ENCODE measurements at regions not wholly inside any gene's neighbourhood (a gene's known extent, or its start where the extent isn't known, plus 50 kb on each side); places are given as distances from the start of the nearest gene placed in this dataset.
A peak's percentile ranks its signal among the peaks of the same experiment; 100 is the strongest.
"Not testable (repeated sequence)": the region's sequence is repeated elsewhere in the genome, so short reads cannot be mapped to it uniquely, and the experiment has no call there.

DNA sequence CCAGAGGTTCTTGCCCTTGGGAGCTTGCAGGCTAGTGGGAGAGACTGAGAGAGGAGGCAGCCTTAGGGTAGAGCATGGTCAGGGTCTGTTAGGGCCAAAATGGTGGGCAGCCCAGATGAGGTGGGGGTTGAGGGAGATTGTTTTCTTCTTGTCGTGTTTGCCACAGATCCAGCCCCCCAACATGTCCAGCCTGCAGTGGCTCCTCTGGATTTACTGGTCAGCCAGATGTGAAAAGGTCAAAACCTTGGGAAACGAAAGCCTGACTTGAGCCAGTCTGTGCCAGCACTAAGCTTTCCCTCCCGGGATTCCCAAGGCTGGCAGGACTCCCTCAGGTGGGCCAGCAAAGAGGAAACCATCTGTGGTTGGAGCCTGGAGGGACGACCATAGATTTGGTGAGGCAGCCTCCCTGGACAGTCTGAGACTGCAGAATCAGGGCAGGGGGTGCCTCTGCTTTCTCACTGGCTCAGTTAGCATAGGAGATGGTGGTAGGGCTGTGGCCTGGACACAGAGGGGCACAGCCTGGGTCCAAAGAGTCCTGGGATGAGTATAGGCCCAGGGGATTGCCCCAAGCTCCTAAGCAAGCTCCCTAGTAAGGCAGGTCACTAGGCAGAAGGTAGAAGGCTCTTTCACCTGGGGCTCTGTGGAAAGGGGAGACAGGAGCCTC is 51.2 kb upstream of the PRR23C start:
- DNase-seq: no peak

DNA sequence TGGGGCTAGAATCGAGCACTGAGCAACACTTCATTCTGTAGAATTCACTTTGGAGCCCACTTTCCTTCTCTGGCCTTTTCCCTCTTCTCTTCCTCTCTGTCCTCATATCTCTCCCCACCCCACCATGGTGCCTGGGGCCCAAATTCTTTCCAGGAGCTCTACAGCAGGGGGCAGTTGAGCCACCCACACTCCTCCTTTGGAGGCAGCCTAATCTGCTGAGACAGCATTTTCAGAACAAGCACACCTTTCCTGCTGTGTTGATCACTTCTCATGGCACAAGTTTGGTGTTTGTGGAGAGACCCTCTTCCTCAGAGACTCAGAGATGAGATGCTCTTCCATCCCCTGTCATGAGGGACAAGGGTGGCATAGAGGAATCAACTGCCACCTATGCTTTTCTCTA is 52.0 kb upstream of the PRR23C start:
- DNase-seq: no peak

DNA sequence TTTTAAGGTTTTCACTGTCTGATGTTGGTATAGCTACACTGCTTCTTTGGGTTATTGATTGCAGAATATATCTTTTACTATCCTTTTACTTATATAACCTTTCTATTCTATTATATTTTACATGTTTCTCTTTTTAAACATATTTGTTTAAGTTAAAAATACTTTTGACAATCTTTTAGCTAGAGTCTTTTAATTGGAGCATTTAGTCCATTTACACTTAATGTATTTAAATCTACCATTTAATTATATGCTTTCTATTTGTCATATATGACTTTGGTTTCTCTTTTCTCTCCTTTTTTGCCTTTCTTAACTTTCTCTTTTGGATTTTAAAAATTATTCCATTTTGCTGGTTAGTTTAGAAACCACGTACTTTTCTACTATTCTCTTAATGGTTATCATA is 53.7 kb upstream of the PRR23C start:
- DNase-seq: no peak

DNA sequence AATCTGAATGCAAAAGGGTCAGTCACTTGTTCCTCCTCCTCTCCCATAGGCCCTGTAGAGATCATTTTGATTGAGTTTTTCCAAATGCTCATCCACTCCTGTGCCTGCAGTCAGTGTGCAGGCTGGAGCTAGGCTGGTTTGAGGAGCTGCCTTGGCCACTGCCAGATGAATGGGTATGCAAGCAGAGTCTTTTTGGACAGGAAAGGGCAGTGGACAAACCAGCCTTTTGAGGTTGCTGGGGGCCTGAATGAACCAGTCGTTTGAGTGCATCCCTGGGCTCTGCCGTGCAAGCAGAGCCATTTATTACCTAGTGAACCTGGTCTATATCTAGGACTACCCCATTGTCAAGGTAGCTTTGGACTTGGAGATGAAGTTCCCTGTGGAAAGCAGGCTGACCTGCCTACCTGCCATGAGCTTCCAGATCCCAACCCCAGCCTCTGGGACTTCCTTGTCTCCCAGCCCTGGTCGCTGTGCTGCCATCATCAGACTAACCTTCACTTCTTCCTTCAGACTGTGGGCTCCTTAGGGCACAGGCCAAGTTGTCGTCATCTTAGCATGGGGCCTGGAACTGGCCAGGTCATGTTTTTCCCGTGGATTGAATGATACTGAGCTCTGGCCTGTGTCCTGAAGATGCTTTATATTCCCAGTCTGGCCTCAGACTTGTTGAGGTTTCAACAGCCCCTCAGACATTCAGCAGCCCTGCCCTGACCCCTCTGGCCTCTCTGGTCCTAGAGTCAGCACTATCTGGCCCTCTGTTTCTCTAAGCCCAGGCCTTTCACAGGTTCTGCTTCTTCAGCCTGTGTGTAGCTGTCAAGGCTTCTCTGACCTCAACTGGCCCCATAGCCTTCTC is 55.5 kb upstream of the PRR23C start:
- DNase-seq: no peak

DNA sequence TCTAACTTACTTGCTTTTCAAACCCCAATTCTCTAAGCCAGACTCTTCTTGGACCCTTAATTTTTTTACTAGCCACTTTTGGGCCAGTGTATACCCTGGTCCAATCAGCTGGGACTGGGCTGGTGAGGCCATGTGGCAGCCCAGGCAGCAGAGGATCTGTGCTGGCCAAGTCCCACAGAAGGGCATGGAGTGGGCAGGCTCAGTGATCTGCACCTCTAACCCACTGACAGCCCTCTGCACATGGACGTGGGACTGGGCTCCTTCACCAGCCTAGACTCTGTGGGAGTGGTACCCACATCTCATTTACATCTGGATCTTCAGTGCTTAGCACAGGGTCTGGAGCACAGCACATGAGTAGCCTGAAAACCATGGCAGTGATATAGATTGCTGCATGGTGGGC is 56.1 kb upstream of the PRR23C start:
- no peak for DNase-seq

DNA sequence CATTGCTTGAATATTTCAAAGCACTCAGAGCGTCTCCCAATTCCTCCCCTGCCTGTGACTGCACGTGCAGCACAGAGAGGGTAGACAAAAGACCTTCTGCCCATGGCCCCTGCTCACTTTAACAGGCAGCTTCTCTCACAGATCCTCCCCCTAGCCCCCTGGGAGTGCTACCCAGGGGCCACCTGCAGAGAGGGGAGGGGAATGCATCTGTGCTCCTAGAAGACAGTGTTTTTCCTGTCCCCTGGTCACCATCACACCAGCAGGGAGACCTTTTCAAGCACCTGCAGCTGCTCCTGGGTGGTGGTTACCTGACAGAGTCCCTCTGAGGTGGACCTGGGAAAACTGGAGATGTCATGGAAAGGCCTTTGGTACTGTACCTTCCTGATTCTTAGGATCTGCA is 56.7 kb upstream of the PRR23C start:
- no peak for DNase-seq

DNA sequence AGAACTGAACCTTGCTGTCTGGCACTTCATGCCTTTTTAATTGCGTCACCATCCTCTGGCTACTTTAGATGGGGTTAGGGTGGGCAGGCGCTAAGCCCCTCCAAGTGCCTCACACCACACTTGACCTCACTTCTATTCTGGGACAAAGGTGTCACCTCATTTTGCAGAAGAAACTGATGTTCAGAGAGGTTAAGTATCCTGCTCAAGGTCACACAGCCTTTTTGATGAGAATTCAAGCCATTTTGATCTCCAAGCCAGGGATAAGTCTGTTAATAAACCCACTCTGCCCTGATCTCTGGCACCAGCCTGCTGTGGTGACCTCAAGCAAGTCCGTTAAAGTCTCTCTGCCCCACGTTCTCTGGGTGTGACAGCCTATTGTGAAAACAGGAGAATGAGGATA is 58.8 kb upstream of the PRR23C start:
- no peak for DNase-seq

DNA sequence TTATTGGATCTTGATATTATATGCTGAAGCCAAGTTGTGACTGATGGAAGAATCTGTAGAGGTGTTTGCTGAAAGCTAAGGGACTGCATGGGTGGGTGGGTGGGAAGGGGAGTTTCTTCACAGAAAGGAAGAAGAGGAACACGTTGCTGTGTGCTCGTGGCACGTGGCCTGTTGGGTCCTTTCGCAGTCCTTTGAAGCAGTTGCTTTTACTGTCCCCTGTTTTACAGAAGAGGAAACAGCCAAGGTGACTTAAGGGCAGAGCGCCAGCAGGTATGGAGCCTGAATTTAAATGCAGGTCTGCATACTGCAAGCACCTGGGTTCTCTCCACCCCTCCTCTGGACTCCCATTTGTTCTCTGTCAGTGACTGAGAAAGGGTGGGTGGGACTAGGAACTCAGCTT is 59.4 kb upstream of the PRR23C start:
- no peak for DNase-seq

DNA sequence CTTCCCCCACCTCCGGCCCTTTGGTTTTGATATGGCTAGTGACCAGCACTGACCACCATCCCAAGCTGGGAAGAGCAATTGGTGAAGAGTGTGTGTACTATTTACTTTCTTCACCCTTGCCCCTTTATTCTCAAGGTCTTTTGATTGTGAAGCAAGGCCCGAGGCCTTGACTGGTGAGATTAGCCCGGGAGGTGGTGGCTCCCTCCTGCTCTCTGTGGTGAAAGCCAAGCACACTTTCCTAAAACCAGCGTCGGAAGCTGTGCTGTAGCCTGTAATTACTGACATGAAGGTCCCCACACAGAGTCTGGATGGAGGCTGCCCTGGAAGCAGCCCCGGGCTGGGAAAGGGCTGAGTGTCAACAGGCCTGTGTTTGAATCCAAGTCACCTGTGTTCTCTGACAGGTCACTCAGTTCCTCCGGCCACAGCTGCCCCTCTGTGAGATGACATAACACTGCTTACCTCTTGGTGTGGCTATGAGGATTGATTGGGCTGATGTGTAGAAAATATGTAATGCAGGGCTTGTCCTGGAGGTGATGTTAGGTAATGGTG is 60.5 kb upstream of the PRR23C start:
- DNase-seq: no peak

DNA sequence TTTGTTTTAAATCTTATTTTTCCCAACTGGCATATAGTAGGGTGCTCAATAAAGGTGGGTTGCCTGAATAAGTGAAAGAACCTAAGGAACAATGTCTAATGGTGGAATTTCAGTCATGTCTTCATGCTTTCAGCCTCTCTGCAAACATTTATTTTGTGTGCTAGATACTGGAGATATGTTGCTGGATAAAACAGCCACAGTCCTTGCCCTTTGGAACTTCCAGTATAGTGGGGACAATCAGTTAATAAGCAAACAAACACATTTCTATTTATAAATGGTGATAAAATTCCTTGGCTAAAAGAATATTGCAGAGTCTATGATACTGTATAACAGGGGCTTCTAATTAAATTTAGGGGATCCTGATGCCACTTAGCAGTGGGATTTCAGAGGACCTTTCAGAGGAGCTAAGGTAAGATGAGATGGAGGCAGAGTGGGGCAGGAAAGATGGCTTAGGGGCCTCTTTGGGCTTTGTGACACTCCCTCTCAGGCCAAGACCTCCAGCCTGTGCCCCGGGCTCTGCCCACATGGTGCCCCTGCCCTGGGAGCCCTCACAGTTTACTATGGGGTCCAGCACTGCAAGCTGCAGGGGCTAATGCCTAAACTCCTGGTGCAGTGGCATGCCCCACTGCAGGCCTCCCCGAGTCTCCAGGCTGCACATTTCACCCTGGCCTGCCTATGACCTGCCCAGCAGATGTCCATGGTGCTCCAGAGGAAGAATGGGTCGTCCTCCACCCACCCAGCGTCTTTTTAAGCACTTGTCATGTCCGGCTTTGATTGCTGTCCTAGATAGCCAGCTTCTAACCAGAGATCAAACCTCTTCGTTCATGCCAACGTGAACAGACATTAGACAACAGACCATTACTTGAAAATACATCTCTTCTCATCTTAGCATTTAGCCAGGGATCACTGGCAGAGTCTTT is 61.6 kb upstream of the PRR23C start:
- DNase-seq: no peak

DNA sequence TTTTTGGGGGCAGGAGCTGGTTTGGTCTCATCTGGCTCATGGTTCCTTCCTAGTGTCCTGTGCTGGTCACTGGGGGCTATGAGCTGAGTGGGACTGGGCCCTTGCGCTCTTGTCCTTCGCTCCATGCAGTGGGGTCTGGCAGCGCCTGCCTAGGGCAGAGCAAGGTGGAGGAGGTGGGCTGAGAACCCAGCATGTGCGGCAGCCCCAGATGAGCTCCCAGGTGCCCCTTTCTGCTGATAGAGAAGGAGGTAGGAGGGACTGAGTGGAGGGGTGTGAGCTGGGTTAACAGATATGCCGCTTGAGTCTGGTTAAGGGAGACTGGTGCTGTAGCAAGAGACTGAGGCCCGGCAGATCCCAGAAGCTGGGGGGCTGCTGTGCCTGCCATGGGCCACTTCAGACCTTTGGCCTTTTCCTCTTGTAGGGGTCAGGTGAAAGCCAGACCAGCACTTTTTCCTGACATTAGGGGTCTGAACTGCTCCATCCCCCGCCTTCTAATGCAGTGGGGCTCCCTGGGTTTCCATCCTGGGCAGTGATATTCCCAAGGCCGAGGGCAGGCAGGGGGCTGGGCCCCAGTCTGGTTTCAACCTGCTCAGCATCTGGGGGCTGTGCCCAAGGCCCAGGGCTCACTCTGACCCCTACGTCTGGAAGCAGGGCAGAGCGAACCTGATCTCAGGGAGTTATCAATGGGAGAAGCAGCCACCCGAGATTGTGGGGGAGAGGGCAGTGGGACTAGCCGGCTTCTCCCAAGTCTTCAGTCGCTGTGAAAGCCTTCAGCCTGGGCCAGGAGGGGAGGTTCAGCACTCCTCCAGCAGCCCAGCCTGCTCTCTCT is 62.9 kb upstream of the PRR23C start:
- no peak for DNase-seq

DNA sequence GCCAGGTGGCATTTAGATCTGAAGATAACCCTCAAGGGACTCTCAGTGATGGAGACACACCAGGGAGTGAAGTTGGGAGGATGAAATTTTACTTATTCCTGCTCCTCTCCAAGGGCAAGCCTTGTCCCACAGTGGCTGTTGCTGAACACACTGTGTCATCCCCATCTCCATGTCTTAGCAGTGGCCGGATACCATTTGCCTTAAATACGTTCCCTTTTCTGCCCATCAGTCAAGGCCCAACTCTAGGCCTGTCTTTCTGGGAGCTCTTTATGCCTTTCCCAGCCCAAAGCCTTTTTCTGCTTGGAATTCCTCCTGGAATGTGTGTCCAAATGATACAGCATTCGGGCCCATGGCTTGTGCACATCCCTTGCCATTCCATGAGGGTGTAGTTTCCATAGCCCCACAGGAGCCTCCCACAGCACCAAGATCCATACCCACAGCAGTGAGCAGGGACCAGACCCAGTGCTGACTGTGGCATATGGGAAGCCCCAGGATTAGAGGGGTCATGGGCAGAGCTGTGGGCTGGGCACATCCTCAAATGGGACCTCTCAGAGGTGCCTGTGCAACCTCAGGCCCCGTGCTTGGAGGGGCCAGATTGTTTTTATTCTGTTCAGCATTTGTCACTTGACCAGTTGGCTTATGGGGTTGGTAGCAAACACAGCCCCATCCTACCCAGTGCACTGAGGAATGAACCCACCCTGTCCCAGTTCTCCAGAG is 63.7 kb upstream of the PRR23C start:
- no peak for DNase-seq

DNA sequence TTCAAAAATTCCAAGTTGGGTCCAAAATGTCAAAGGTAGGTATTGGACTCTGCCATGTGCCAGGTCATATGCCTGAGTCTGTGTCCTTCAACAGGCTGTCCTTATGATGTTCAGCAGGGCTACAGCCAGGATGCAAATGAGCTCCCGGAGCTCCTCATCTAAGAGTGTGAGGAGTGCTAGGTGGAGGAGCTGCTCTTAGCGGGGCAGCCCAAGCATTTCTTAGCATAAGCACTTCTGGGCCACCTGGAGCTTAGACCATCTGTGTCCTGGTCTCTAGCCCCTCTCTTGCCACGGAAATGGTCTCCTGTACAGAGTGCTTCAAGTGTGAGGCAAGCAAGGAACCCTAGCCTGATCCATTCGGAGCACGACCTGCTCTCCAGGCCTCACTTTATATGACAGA is 64.6 kb upstream of the PRR23C start:
- DNase-seq: no peak

DNA sequence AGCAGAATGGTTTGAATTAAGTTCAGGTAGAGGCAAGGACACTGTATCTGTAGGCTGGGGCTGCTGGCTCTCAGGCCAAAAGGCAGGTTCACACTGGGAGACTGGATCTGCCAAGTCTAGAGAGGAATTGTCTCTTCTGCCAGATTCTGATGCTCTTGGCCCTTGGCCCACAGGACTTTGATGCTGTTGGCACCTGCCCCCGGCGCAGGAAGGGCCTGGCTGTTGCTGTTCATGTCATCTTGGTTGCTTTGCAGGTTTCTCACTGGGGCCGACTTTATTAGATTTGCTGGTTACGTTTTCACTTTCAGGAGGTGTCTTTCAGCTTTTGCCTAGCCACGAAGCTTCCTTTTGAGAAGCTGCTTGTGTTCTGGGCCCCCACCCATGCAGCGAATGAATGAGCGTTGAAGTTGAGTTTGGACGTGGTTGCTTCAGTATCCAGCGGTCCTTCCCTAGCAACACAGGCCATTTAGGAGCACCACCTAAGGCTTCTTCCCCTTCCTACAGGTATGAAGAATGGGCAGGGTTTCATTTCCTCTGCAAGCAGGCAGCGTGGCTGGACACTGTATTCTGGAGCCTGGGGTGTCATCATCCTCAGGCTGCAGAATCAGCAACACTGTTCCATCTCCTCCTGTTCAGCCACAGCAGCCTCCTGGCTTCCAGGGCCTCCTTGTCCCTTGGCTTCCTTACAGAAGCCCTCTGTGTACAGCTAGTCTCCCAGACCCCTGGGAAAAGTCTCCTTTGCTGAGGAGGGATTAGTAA is 65.6 kb upstream of the PRR23C start:
- no peak for DNase-seq

DNA sequence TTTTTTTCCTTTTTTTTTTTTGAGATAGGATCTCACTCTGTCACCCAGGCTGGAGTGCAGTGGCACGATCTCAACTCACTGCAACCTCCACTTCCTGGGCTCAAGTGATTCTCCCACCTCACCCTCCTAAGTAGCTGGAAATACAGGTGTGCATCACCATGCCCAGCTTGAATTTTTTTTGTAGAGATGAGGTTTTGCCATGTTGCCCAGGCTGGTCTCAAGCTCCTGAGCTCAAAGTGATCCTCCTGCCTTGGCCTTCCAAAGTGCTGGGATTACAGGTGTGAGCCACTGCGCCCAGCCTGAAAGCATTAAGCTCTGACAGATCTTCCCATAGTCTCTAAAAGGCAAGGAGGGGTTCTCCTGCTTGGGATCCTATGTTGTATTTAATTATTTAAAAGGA is 66.2 kb upstream of the PRR23C start:
- DNase-seq: not testable (repeated sequence)

DNA sequence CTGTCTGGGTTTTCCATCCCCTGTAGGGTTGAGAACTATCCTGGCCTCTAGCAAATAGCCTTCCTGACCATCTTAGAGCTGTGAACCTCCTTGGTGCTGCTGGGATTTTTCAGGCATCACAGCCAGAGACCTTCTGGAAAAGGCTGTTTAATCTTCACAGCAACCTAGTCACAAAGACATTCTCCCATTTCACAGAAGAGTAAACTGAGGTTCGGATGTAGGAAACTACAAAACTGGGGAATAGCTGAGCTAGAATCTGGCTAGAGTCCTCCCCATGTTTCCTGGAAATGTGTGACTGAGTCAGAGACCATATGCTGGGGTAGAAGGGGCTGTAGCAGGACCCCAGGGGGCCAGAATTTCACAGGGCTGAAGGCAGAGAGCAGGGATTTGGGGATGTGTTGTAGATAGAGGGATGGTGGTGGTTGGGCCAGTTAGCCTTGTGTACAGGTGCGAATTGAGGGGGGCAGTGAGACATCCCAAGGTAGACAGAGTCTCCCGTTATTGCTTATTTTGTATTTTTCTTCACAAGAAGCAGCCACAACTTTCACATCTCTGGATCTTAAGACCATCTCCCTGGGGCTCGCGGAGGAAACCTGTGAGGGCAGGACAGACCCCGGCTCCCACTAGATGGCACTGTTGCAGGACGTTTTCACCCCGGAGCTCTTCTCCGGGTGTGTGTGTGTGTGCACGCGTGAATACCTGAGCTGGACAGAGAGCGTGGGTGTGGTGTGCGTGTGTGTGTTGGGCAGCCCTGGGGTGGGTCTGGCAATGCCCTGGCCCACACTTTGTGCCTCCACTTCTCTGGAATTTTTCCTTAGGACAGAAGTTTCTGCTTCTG is 66.9 kb upstream of the PRR23C start:
- peak; percentile 31 for DNase-seq

DNA sequence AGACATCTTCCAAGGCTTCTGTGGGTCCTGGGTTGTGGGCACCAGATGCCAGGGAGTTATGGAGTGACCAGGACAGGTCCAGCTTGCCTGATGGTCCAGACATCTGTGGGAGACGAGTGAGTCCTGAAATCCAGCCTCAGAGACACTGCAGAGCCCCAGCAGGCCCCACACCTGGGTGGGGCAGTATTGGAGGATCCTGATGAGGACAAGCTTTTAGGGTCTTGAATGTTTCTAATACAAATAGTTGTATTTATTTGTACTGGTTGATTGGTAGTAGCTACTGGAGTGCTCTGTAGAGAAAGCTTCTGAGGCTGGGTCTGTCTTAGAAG is 67.5 kb upstream of the PRR23C start:
- no peak for DNase-seq

DNA sequence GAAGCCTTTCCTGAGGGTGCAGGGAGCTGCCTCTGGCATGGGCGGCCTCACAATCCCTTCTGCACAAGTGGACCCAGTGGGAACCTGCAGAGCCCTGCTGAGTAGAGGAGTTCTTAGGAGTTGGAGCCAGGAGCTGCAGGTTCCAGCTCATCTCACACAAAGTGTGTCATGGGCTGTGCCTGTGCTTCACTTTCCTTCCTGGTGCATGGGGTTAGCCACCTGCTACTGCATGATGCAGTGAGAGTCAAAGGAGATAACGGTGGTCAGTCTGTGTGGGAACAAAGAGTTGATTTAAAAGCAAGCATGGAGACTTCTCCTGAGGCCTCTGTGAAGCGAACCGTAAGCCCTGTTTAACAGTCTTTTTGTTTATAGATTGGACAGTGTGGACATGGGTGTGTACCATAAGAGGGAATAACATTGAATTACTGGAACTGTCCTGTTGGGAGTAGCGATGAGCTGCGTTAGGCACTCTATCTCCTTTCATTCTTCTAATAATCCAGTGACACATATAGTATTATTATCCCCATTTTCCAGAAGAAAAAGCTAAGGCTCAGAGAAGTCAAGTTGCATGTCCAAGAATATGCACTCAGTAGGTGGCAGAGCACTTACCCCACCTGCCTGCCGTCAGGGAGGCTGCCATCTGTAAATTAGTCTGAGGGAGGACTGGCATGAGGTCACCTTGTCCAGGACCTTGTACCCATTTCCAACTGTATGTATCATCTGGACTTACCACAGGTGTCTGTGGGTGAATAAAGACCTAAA is 68.7 kb upstream of the PRR23C start:
- no peak for DNase-seq

DNA sequence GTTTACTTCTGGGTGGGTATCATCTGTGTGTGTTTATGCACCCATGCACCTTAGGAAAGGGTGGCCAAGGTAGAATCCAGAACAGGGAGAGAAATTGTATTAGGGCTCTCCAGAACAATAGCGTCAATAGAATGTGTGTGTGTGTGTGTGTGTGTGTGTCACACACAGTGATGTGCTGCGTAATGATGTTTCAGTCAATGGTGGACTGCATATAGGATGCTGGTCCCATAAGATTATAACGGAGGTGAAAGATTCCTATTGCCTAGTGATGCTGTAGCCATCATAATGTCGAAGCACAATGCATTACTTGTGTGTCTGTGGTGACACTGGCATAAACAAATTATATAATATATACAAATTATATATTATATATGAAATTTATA is 69.3 kb upstream of the PRR23C start:
- no peak for DNase-seq

Data from inflammatory macrophage treated with lipopolysaccharide for 4 hours (primary cell).